ENCODE measurements at regions not wholly inside any gene's neighbourhood (a gene's known extent, or its start where the extent isn't known, plus 50 kb on each side); places are given as distances from the start of the nearest gene placed in this dataset.
"Not testable (repeated sequence)": the region's sequence is repeated elsewhere in the genome, so short reads cannot be mapped to it uniquely, and the experiment has no call there.

GRCh38 chr16:5205361-5206040, 107.9 kb upstream of the EEF2KMT start:
- no peaks in the 10 kb centered on the region for H3K36me3 ChIP-seq (replicated peaks in 1 of 2; ENCODE audit: control insufficient read depth in 1 of 2, insufficient read depth in 2 of 2, low read length in 2 of 2)
- ATAC-seq (no peak), DNase-seq (ENCODE audit: low spot score) (no peak), FAIRE-seq (no peak)
- no TSS peak for BruUV-seq (replicated peaks)
- no peak overlapping the region for H3K27ac ChIP-seq (ENCODE audit: extremely low read length, insufficient read depth, low read length)
- no peaks in the 10 kb centered on the region for H4K20me1 ChIP-seq (ENCODE audit: insufficient read depth, low read length)
- intact Hi-C loops (cut with micrococcal nuclease; ENCODE audit: unreplicated experiment), result no loop called here
- CTCF ChIA-PET (ENCODE audit: low intra/inter-chr PET ratio, low total read pairs), result no interaction called here
- H3K4me3 ChIP-seq (replicated peaks in 1 of 3; ENCODE audit: insufficient read depth in 1 of 3, low read depth in 2 of 3, low read length in 3 of 3), result no peak overlapping the region
- no peaks in the 10 kb centered on the region; the same call in 1 of the 2 replicates for H3K9me3 ChIP-seq (ENCODE audit: low read length)
- WGBS (ENCODE audit: low lambda C conversion rate), result 9% methylated on average over 5 of the region's 5 CpGs
- H3K9ac ChIP-seq (ENCODE audit: insufficient read depth, low read depth, low read length), result no peak overlapping the region
- H3K4me1 ChIP-seq (ENCODE audit: insufficient read depth, low read length), result no peaks in the 10 kb centered on the region
- in situ Hi-C loops (cut with HindIII; ENCODE audit: extremely low pct_ligation_motif_present, low pct_unique_long_range_greater_than_20kb), result no loop called here
- H3K27me3 ChIP-seq (ENCODE audit: control insufficient read depth in 1 of 2, insufficient read depth in 2 of 2, low read length in 2 of 2), result no peaks in the 10 kb centered on the region
- POLR2A ChIA-PET, result no interaction called here
- no peaks in the 10 kb centered on the region for H3K79me2 ChIP-seq (ENCODE audit: insufficient read depth, low read length)
- H3K4me2 ChIP-seq (ENCODE audit: low read depth, low read length), result no peak overlapping the region
- H2AFZ ChIP-seq (ENCODE audit: low read length), result no peak overlapping the region
- TF ChIP-seq, protein P1, sequence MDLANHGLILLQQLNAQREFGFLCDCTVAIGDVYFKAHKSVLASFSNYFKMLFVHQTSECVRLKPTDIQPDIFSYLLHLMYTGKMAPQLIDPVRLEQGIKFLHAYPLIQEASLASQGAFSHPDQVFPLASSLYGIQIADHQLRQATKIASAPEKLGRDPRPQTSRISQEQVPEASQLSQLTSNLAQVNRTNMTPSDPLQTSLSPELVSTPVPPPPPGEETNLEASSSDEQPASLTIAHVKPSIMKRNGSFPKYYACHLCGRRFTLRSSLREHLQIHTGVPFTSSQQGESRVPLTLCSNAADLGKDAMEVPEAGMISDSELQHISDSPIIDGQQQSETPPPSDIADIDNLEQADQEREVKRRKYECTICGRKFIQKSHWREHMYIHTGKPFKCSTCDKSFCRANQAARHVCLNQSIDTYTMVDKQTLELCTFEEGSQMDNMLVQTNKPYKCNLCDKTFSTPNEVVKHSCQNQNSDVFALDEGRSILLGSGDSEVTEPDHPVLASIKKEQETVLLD (CRISPR knock-in tag; IDR thresholded peaks at IDR 0.05; ENCODE audit: low read depth), result no peak
- peak; percentile 42 for TF ChIP-seq ZNF629 (CRISPR knock-in tag; conservative IDR thresholded peaks at IDR 0.05)

DNA sequence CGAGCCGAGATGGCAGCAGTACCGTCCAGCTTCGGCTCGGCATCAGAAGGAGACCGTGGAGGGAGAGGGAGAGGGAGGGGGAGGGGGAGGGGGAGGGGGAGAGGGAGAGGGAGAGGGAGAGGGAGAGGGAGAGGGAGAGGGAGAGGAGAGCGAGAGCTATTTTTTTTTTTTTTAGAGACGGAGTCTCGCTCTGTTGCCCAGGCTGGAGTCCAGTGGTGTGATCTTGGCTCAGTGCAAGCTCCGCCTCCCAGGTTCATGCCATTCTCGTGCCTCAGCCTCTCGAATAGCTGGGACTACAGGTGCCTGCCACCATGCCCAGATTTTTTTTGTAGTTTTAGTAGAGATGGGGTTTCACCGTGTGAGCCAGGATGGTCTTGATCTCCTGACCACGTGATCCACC, 106.1 kb upstream of the EEF2KMT start:
- DNase-seq (ENCODE audit: low spot score); H2AFZ ChIP-seq (ENCODE audit: low read length); FAIRE-seq; H4K20me1 ChIP-seq (ENCODE audit: insufficient read depth, low read length); H3K9me3 ChIP-seq (ENCODE audit: low read length); H3K9ac ChIP-seq (ENCODE audit: insufficient read depth, low read depth, low read length); H3K4me2 ChIP-seq (ENCODE audit: low read depth, low read length); H3K36me3 ChIP-seq (replicated peaks in 1 of 2; ENCODE audit: control insufficient read depth in 1 of 2, insufficient read depth in 2 of 2, low read length in 2 of 2); POLR2A ChIA-PET; H3K27ac ChIP-seq (ENCODE audit: extremely low read length, insufficient read depth, low read length); H3K27me3 ChIP-seq (ENCODE audit: control insufficient read depth in 1 of 2, insufficient read depth in 2 of 2, low read length in 2 of 2); H3K4me1 ChIP-seq (ENCODE audit: insufficient read depth, low read length); BruUV-seq (replicated peaks); intact Hi-C loops (cut with micrococcal nuclease; ENCODE audit: unreplicated experiment); ATAC-seq; in situ Hi-C loops (cut with HindIII; ENCODE audit: extremely low pct_ligation_motif_present, low pct_unique_long_range_greater_than_20kb); H3K79me2 ChIP-seq (ENCODE audit: insufficient read depth, low read length); CTCF ChIA-PET (ENCODE audit: low intra/inter-chr PET ratio, low total read pairs); H3K4me3 ChIP-seq (replicated peaks in 1 of 3; ENCODE audit: insufficient read depth in 1 of 3, low read depth in 2 of 3, low read length in 3 of 3): not testable (repeated sequence)
- 71% methylated on average over 14 of the region's 14 CpGs for WGBS (ENCODE audit: low lambda C conversion rate)
- TF ChIP-seq, protein P2, sequence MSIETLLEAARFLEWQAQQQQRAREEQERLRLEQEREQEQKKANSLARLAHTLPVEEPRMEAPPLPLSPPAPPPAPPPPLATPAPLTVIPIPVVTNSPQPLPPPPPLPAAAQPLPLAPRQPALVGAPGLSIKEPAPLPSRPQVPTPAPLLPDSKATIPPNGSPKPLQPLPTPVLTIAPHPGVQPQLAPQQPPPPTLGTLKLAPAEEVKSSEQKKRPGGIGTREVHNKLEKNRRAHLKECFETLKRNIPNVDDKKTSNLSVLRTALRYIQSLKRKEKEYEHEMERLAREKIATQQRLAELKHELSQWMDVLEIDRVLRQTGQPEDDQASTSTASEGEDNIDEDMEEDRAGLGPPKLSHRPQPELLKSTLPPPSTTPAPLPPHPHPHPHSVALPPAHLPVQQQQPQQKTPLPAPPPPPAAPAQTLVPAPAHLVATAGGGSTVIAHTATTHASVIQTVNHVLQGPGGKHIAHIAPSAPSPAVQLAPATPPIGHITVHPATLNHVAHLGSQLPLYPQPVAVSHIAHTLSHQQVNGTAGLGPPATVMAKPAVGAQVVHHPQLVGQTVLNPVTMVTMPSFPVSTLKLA (IDR thresholded peaks at IDR 0.05), result peak; percentile 29; the same call in 1 of the 2 replicates
- TF ChIP-seq HNRNPK (IDR thresholded peaks at IDR 0.05; ENCODE audit: low read depth, low read length, poor library complexity, severe bottlenecking), result peak; percentile 93
- TF ChIP-seq PCBP1 (IDR thresholded peaks at IDR 0.05; ENCODE audit: borderline replicate concordance, low read depth, low read length), result peak; percentile 89
- peak; percentile 54; the same call in 1 of the 2 replicates for TF ChIP-seq RAD51 (IDR thresholded peaks at IDR 0.05; ENCODE audit: borderline replicate concordance)

Data from HepG2 (cell line).